ENCODE measurements at regions not wholly inside any gene's neighbourhood (a gene's known extent, or its start where the extent isn't known, plus 50 kb on each side); places are given as distances from the start of the nearest gene placed in this dataset.

DNA sequence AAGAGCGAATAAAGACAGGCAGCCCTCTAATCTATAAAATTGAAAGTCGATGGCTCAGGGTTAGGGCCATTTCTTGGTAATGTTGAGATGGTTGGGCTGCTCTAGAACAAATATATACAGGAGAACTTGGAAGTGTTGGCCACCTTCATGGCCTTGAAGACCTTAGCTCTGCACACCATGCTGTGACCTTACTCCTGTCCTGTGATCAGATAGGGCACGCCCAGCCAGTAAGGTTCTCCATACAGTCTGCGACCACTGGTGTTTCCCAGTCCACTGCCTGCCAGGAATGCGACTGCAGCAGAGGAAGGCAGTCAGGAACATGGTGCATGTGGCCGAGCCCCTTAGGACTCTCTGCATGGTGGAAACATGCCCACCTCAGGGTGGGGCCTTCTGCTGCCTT lies 73.2 kb upstream of the PSMA6 start:
- no peak for TF ChIP-seq FOXJ3 (CRISPR knock-in tag; IDR thresholded peaks at IDR 0.05)
- no peak for TF ChIP-seq FOSL2 (IDR thresholded peaks at IDR 0.05; ENCODE audit: borderline replicate concordance, low read depth)
- H2AFZ ChIP-seq (ENCODE audit: low read depth), result no peak overlapping the region
- POLR2A ChIA-PET, result no interaction called here
- H3K4me2 ChIP-seq, result no peak overlapping the region
- peaks cover 0 to 8% of the 10 kb centered on the region in 2 experiments for H3K36me3 ChIP-seq (replicated peaks in 1 of 2; ENCODE audit: control insufficient read depth in 1 of 2, insufficient read depth in 2 of 2, low read length in 1 of 2)
- no peaks in the 10 kb centered on the region for H3K79me2 ChIP-seq (ENCODE audit: insufficient read depth)
- CTCF ChIA-PET, result interaction anchor here (1.1 to 1.4 kb wide), 2 partner anchors 11 to 16 kb away, joined by 3 to 8 read pairs; no protein-coding TSS in a partner anchor
- no peak overlapping the region for H3K9ac ChIP-seq
- no peak overlapping the region for H3K27ac ChIP-seq (ENCODE audit: low read depth in 2 of 2, low read length in 1 of 2)
- no peak for DNase-seq
- H3K9me2 ChIP-seq, result no peaks in the 10 kb centered on the region
- H3K9me3 ChIP-seq, result no peaks in the 10 kb centered on the region
- H3K27me3 ChIP-seq (ENCODE audit: insufficient read depth), result no peaks in the 10 kb centered on the region
- peaks cover 0 to 14% of the 10 kb centered on the region in 2 experiments; a peak in 2 of 4 replicates for H3K4me1 ChIP-seq (ENCODE audit: control insufficient read depth in 1 of 2, insufficient read depth in 2 of 2, low read depth in 1 of 2, low read length in 1 of 2)
- WGBS (ENCODE audit: low lambda C conversion rate), result 97% methylated on average over 6 of the region's 6 CpGs
- no peak overlapping the region for H3K4me3 ChIP-seq (ENCODE audit: low read depth in 2 of 2, low read length in 1 of 2)
- H4K20me1 ChIP-seq (ENCODE audit: insufficient read depth), result no peaks in the 10 kb centered on the region
- H3F3A ChIP-seq (replicated peaks; ENCODE audit: insufficient read depth), result peaks cover 4% of the 10 kb centered on the region

DNA sequence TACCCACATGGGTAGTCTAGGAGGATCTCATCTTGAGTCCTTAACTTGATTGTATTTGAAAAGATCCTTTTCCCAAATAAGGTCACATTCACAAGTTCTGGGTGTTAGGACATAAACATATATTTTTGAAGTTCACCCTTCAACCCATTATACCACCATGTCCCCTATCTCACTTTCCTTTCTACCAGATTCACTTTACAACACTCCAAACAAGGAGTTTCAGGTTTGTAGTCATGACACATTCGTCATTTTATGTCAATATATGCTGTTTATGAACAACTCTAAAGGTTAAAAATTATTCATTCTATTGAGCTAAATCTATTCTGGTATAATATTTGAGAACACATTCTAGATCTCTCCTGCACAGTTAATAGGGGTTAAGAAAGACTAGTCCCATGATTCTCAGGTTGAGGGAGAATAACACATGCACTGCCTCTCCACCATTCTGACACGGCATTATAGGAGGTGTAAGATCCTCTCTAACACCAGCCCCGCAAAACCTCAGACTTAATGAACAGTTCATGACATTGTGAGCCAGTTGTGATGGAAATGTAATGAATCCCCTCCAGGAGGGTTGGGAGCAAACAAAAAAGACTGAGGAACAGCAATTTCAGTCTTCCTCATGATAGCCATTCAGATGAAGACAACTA lies 72.0 kb upstream of the PSMA6 start:
- DNase-seq, result no peak
- CTCF ChIA-PET, result interaction anchor here (1.4 kb wide), 1 partner anchor 10 kb away, joined by 8 read pairs; no protein-coding TSS in a partner anchor
- Histone ChIP-seq H3K79me2 (ENCODE audit: insufficient read depth) (no peaks in the 10 kb centered on the region), H3K4me3 (ENCODE audit: low read depth in 2 of 2, low read length in 1 of 2) (no peak overlapping the region), H3F3A (replicated peaks; ENCODE audit: insufficient read depth) (no peaks in the 10 kb centered on the region), H3K9ac (no peak overlapping the region), H4K20me1 (ENCODE audit: insufficient read depth) (no peaks in the 10 kb centered on the region), H3K27me3 (ENCODE audit: insufficient read depth) (no peaks in the 10 kb centered on the region), H3K9me2 (no peaks in the 10 kb centered on the region), H3K9me3 (no peaks in the 10 kb centered on the region), H3K4me2 (no peak overlapping the region), H3K36me3 (replicated peaks in 1 of 2; ENCODE audit: control insufficient read depth in 1 of 2, insufficient read depth in 2 of 2, low read length in 1 of 2) (peaks cover 0 to 8% of the 10 kb centered on the region in 2 experiments), H2AFZ (ENCODE audit: low read depth) (no peak overlapping the region), H3K27ac (ENCODE audit: low read depth in 2 of 2, low read length in 1 of 2) (no peak overlapping the region), H3K4me1 (ENCODE audit: control insufficient read depth in 1 of 2, insufficient read depth in 2 of 2, low read depth in 1 of 2, low read length in 1 of 2) (peaks cover 0 to 3% of the 10 kb centered on the region in 2 experiments; a peak in 1 of 4 replicates)
- TF ChIP-seq, protein P1, sequence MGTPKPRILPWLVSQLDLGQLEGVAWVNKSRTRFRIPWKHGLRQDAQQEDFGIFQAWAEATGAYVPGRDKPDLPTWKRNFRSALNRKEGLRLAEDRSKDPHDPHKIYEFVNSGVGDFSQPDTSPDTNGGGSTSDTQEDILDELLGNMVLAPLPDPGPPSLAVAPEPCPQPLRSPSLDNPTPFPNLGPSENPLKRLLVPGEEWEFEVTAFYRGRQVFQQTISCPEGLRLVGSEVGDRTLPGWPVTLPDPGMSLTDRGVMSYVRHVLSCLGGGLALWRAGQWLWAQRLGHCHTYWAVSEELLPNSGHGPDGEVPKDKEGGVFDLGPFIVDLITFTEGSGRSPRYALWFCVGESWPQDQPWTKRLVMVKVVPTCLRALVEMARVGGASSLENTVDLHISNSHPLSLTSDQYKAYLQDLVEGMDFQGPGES (IDR thresholded peaks at IDR 0.05; ENCODE audit: low read depth, low read length), result no peak
- WGBS (ENCODE audit: low lambda C conversion rate), result 97% methylated on average over 3 of the region's 3 CpGs
- POLR2A ChIA-PET, result no interaction called here

DNA sequence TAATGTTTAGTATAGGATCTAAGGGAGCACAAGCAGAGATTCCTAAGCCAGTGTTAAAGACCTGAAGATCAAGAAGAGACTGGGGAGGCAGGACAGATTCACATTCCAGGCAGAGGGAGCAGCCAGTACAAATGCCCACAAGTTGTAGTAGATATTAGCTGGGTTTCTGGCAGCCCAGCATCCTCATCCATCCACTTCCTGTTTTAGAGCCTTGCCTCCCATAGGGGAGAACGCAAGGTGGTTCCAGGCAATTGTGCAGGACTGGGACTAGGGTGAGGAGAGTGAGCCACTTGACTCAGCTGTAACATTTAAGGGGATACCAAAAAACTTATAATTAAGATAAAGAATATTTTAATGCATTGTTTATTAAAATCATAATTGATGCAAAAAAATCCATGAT lies 71.3 kb upstream of the PSMA6 start:
- Histone ChIP-seq H3K4me2 (no peak overlapping the region), H3K36me3 (replicated peaks in 1 of 2; ENCODE audit: control insufficient read depth in 1 of 2, insufficient read depth in 2 of 2, low read length in 1 of 2) (peaks cover 0 to 8% of the 10 kb centered on the region in 2 experiments), H2AFZ (ENCODE audit: low read depth) (no peak overlapping the region), H3K79me2 (ENCODE audit: insufficient read depth) (no peaks in the 10 kb centered on the region), H3K4me1 (ENCODE audit: control insufficient read depth in 1 of 2, insufficient read depth in 2 of 2, low read depth in 1 of 2, low read length in 1 of 2) (no peaks in the 10 kb centered on the region; a peak in 1 of 4 replicates), H3F3A (replicated peaks; ENCODE audit: insufficient read depth) (no peaks in the 10 kb centered on the region), H4K20me1 (ENCODE audit: insufficient read depth) (no peaks in the 10 kb centered on the region), H3K9ac (no peak overlapping the region), H3K9me3 (no peaks in the 10 kb centered on the region), H3K27ac (ENCODE audit: low read depth in 2 of 2, low read length in 1 of 2) (no peak overlapping the region), H3K27me3 (ENCODE audit: insufficient read depth) (no peaks in the 10 kb centered on the region), H3K9me2 (no peaks in the 10 kb centered on the region), H3K4me3 (ENCODE audit: low read depth in 2 of 2, low read length in 1 of 2) (no peak overlapping the region)
- TF ChIP-seq ELF1 (IDR thresholded peaks at IDR 0.05) (no peak), YY1 (IDR thresholded peaks at IDR 0.05; ENCODE audit: low read depth) (no peak), CHD2 (IDR thresholded peaks at IDR 0.05; ENCODE audit: low read length, partially characterized antibody) (no peak), RXRA (IDR thresholded peaks at IDR 0.05; ENCODE audit: borderline replicate concordance, low read depth) (no peak), EP300 (IDR thresholded peaks at IDR 0.05; ENCODE audit: borderline replicate concordance in 1 of 2, low read depth in 1 of 2, low read length in 1 of 2) (no peak)
- TF ChIP-seq, protein P2, sequence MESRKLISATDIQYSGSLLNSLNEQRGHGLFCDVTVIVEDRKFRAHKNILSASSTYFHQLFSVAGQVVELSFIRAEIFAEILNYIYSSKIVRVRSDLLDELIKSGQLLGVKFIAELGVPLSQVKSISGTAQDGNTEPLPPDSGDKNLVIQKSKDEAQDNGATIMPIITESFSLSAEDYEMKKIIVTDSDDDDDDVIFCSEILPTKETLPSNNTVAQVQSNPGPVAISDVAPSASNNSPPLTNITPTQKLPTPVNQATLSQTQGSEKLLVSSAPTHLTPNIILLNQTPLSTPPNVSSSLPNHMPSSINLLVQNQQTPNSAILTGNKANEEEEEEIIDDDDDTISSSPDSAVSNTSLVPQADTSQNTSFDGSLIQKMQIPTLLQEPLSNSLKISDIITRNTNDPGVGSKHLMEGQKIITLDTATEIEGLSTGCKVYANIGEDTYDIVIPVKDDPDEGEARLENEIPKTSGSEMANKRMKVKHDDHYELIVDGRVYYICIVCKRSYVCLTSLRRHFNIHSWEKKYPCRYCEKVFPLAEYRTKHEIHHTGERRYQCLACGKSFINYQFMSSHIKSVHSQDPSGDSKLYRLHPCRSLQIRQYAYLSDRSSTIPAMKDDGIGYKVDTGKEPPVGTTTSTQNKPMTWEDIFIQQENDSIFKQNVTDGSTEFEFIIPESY (IDR thresholded peaks at IDR 0.05; ENCODE audit: borderline replicate concordance, low read depth), result no peak
- ChIA-PET CTCF (interaction anchor here (0.7 kb wide), 1 partner anchor 9 kb away, joined by 3 read pairs; no protein-coding TSS in a partner anchor), POLR2A (no interaction called here)
- 100% methylated on average over 1 of the region's 1 CpG for WGBS (ENCODE audit: low lambda C conversion rate)
- no peak for DNase-seq
